ENCODE measurements at regions not wholly inside any gene's neighbourhood (a gene's known extent, or its start where the extent isn't known, plus 50 kb on each side); places are given as distances from the start of the nearest gene placed in this dataset.

- no peak for TF ChIP-seq POLR2A (IDR thresholded peaks at IDR 0.05; ENCODE audit: low read depth, low read length)
- TF ChIP-seq TAF1 (IDR thresholded peaks at IDR 0.05; ENCODE audit: borderline replicate concordance, low read depth, low read length) = no peak
Measured at GRCh38 chr1:230589951-230590350, 52.3 kb upstream of the COG2 start.
